H1 (cell line): ENCODE measurements at regions not wholly inside any gene's neighbourhood (a gene's known extent, or its start where the extent isn't known, plus 50 kb on each side); places are given as distances from the start of the nearest gene placed in this dataset.

Experiments used
- CBX8 ChIP-seq: fragments of 300-800, 300-1000 bp; sonication (generic); IDR thresholded peaks from 2 replicates; pipeline ENCODE4 v1.7.1; 2016; ENCODE audit warnings: low read depth, low read length, borderline replicate concordance
- CTBP2 ChIP-seq: IDR thresholded peaks from 2 replicates; pipeline ENCODE4 v1.7.0; 2011; ENCODE audit warnings: borderline replicate concordance, mild to moderate bottlenecking, moderate library complexity, mixed read lengths, low read length; ENCODE audit not compliant: insufficient read depth, insufficient read length
- EGR1 ChIP-seq: IDR thresholded peaks from 2 replicates; pipeline ENCODE4 v1.6.1; 2011; ENCODE audit warnings: low read depth, low read length, borderline replicate concordance
- FOSL1 ChIP-seq: IDR thresholded peaks from 2 replicates; pipeline ENCODE4 v1.6.1; 2011; ENCODE audit warnings: mild to moderate bottlenecking, low read depth, low read length, moderate library complexity; ENCODE audit not compliant: insufficient read depth
- SP2 ChIP-seq: IDR thresholded peaks from 2 replicates; pipeline ENCODE4 v1.6.1; 2012; ENCODE audit warnings: mild to moderate bottlenecking, low read length, inconsistent platforms
- ZNF274 ChIP-seq: IDR thresholded peaks from 2 replicates; pipeline ENCODE4 v1.7.0; 2012; ENCODE audit warnings: low read length, borderline replicate concordance; ENCODE audit errors: extremely low read depth

DNA sequence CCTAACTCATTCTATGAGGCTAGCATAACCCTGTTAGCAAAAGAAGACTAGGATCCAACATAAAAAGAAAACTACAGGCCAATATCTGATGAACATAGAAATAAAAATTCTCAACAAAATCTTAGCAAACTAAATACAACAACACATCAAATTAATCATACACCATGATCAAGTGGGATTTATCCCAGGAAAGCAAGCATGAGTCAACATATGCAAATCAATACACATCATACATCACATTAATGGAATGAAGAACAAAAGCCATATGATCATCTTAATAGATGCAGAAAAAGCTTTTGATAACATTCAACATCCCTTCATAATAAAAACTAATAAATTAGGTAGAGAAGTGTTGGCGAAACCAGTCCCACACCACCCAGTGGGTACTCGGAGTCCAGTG is 136.1 kb upstream of the MME start (continued):
- TF ChIP-seq FOSL1, result no peak
- no peak for TF ChIP-seq CBX8
- no peak for TF ChIP-seq SP2
- TF ChIP-seq CTBP2, result no peak
- no peak for TF ChIP-seq ZNF274
- TF ChIP-seq EGR1, result no peak
